ENCODE measurements at regions not wholly inside any gene's neighbourhood (a gene's known extent, or its start where the extent isn't known, plus 50 kb on each side); places are given as distances from the start of the nearest gene placed in this dataset.

DNA sequence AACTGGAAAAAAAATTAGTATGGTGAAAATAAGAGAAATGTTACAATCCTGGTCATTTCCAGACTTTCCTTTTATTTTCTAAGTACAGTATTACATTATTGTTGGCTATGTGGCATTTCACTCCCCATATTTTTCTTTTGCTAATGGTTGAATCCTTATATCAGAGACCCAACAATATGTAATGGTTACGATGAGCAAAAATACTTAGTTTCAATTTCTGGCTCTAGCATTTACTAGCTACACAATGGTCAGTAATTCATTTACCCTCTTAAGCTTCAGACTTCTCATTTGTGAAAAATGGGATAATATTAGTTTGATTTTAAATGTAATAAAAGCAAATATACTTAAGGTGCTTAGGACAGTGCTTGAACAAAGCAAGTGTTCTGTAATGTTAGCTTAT lies 942.9 kb upstream of the PABPC4L start:
- Histone ChIP-seq H3K4me3 (no peak overlapping the region), H3K27me3 (replicated peaks in 1 of 7) (no peaks in the 10 kb centered on the region), H3K36me3 (no peaks in the 10 kb centered on the region), H3K9me3 (peaks cover 0 to 12% (median 1%) of the 10 kb centered on the region in 8 donors), H3K27ac (no peak overlapping the region), H3K4me1 (no peaks in the 10 kb centered on the region)
- DNase-seq = no peak
- intact Hi-C loops (cut with DNase I; ENCODE audit: low total_unique reads) = no loop called here
- WGBS, 5 donors = 75 to 88% (median 80%) methylated on average over 1 of the region's 1 CpG
- no peak for TF ChIP-seq CTCF (IDR thresholded peaks at IDR 0.05 in 8 of 11, conservative IDR thresholded peaks at IDR 0.05 in 3 of 11)
- no peak for TF ChIP-seq POLR2AphosphoS5 (IDR thresholded peaks at IDR 0.05)
- no peak for TF ChIP-seq POLR2A (IDR thresholded peaks at IDR 0.05)

DNA sequence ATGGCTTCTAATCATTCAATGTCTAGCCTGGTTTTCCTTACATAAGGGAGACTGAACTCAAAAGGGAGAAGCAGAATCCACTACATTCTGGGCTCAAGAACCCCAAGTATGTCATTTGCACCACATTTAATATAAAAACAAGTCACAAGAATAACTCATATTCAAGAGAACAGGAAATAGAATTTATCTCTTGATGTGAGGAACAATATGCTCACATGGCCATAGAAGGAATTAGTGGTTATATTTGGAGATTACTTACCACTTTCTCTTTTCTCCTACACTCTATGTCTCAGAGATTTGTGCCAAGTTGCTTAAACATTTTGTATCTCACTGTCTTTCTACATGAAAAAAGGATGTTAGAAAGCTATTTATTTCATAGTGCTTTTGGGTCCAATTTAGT lies 922.6 kb upstream of the PABPC4L start:
- no peak for DNase-seq
- TF ChIP-seq CTCF (IDR thresholded peaks at IDR 0.05 in 8 of 11, conservative IDR thresholded peaks at IDR 0.05 in 3 of 11) (no peak), POLR2AphosphoS5 (IDR thresholded peaks at IDR 0.05) (no peak), POLR2A (IDR thresholded peaks at IDR 0.05) (no peak)
- intact Hi-C loops (cut with DNase I; ENCODE audit: low total_unique reads) = no loop called here
- H3K36me3 ChIP-seq = no peaks in the 10 kb centered on the region
- H3K27me3 ChIP-seq (replicated peaks in 1 of 7) = no peaks in the 10 kb centered on the region
- no peaks in the 10 kb centered on the region for H3K9me3 ChIP-seq
- H3K4me3 ChIP-seq = no peak overlapping the region
- no peak overlapping the region for H3K27ac ChIP-seq
- H3K4me1 ChIP-seq = no peaks in the 10 kb centered on the region

GRCh38 chr4:135123632-135124031 lies 922.0 kb upstream of the PABPC4L start:
- no peak overlapping the region for H3K4me3 ChIP-seq
- H3K9me3 ChIP-seq = no peaks in the 10 kb centered on the region
- WGBS, 5 donors = 93 to 98% (median 96%) methylated on average over 1 of the region's 1 CpG
- H3K27me3 ChIP-seq (replicated peaks in 1 of 7) = no peaks in the 10 kb centered on the region
- no peak for DNase-seq
- H3K36me3 ChIP-seq = no peaks in the 10 kb centered on the region
- TF ChIP-seq CTCF (IDR thresholded peaks at IDR 0.05 in 8 of 11, conservative IDR thresholded peaks at IDR 0.05 in 3 of 11) = no peak
- TF ChIP-seq POLR2A (IDR thresholded peaks at IDR 0.05) = no peak
- TF ChIP-seq POLR2AphosphoS5 (IDR thresholded peaks at IDR 0.05) = no peak
- intact Hi-C loops (cut with DNase I; ENCODE audit: low total_unique reads) = no loop called here
- no peak overlapping the region for H3K27ac ChIP-seq
- H3K4me1 ChIP-seq = no peaks in the 10 kb centered on the region

DNA sequence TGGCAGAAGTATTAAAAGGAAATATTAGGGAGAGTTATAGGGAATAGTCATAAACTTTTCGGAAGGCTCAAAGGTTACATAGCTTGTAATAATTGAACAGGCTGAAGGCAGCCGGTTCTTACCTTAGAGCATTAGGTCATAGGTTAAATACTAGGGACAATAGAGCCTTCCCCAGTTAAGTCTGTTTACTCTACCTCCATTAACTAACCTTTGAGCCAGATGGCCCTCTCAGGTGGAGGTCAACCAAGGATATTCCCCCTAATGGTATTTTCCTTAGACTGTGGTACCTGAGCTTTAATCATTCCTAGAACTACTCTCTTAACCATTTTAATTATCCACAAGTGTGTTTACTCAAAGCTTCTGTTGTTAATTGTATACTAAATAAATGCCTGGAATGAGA lies 920.9 kb upstream of the PABPC4L start:
- no peak for DNase-seq
- TF ChIP-seq CTCF (IDR thresholded peaks at IDR 0.05 in 8 of 11, conservative IDR thresholded peaks at IDR 0.05 in 3 of 11) (no peak), POLR2AphosphoS5 (IDR thresholded peaks at IDR 0.05) (no peak), POLR2A (IDR thresholded peaks at IDR 0.05) (no peak)
- Histone ChIP-seq H3K27ac (no peak overlapping the region), H3K4me3 (no peak overlapping the region), H3K36me3 (no peaks in the 10 kb centered on the region), H3K4me1 (no peaks in the 10 kb centered on the region), H3K9me3 (no peaks in the 10 kb centered on the region), H3K27me3 (replicated peaks in 1 of 7) (no peaks in the 10 kb centered on the region)
- intact Hi-C loops (cut with DNase I; ENCODE audit: low total_unique reads) = no loop called here
- 78 to 89% (median 87%) methylated on average over 2 of the region's 2 CpGs for WGBS, 5 donors
